ENCODE measurements at regions not wholly inside any gene's neighbourhood (a gene's known extent, or its start where the extent isn't known, plus 50 kb on each side); places are given as distances from the start of the nearest gene placed in this dataset.

DNA sequence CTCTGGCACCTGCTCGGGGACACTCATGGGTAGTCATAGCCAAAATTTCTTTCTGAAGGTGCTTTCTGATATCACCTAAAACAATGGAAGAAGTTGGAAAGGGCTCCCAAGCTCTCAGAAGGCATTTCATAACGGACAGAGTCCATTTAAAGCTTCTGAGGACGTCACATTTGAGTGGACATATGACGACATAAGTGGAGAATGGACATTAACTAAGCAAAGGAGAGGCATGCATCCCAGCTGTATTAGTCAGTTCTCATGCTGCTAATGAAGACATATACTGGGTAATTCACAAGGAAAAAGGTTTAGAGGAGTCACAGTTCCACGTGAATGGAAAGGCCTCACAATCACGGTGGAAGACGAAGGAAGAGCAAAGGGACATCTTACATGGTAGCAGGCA, 260.2 kb upstream of the DYNLRB2 start:
- Mint-ChIP-seq H3K4me3 (no peak overlapping the region), H3K9me3 (no peaks in the 10 kb centered on the region), H3K4me1 (no peaks in the 10 kb centered on the region), H3K27me3 (peaks cover 5% of the 10 kb centered on the region), H3K36me3 (no peaks in the 10 kb centered on the region), H3K27ac (no peak overlapping the region)
- DNase-seq = no peak

DNA sequence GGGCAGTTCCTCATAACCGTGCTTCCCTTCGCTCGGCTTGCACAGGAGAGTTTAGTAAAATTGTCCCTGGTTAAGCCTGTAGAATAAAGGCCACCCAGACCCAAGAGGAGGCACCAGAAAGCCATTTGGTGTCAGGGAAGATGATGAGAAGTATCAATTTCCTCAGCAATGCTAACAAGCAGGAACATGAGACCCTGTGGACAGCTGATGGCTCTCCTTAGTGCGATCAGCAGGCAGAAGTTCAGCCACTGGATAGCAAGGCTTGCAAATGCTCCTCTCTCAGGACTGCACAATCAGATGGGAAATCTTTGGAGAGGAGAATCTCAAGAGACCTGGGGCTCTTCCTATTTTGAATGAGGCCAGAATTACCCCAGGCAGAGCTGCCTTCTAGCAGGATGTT, 261.1 kb upstream of the DYNLRB2 start:
- H3K36me3 Mint-ChIP-seq = no peaks in the 10 kb centered on the region
- H3K27me3 Mint-ChIP-seq = peaks cover 6% of the 10 kb centered on the region
- no peak for DNase-seq
- H3K4me3 Mint-ChIP-seq = no peak overlapping the region
- H3K27ac Mint-ChIP-seq = no peak overlapping the region
- H3K4me1 Mint-ChIP-seq = no peaks in the 10 kb centered on the region
- H3K9me3 Mint-ChIP-seq = no peaks in the 10 kb centered on the region

DNA sequence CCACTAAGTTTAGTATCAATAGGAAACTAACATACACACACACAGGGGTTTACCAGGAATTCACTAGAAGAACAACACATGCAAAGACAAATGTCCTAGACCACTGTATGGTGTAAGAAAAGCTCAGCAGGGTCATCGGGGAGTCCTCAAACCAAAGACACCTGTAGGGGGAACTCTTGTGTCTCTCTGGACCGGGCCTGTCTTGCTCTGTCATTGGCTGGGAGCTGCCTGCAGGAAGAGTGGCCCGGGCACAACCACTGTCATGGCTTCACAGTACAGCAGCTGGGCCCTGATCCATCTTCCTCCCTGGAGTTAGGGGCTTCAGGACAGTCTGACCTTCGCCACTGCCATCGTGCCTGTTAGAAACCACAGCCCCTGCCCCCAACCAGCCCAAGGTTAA, 263.6 kb upstream of the DYNLRB2 start:
- Mint-ChIP-seq H3K27me3 (peaks cover 13% of the 10 kb centered on the region), H3K9me3 (no peaks in the 10 kb centered on the region), H3K4me1 (no peaks in the 10 kb centered on the region), H3K4me3 (no peak overlapping the region), H3K36me3 (no peaks in the 10 kb centered on the region), H3K27ac (no peak overlapping the region)
- DNase-seq = no peak

DNA sequence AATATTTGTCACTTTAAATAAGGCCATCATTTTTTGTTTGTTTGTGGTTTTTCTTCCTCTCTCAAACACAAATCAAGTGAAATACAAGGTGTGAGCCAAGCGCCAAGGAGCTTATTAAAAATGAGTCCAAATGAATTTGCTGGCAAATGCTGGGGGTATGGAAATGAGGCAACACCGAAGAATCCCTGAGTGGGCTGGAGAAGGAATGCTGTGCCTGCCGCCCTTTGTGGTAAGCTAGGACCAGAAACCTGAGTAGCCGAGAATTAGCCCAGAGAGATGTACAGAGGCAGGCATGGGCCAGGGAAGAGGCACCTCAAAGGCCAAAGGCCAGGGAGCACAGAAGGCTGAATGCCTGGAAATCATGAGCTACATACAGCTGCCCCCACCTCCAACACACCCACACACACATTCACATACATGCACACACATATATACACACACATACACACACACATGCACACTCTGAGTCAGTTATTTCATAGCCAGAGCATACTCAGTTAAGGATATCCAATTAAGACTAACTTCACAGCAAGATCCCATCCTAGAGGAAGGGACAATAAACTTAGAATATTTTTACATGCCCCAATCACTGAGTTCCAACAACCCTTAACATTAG, 266.1 kb upstream of the DYNLRB2 start:
- H3K27me3 Mint-ChIP-seq = peaks cover 13% of the 10 kb centered on the region
- DNase-seq = no peak
- H3K9me3 Mint-ChIP-seq = no peaks in the 10 kb centered on the region
- no peak overlapping the region for H3K27ac Mint-ChIP-seq
- H3K4me3 Mint-ChIP-seq = no peak overlapping the region
- H3K36me3 Mint-ChIP-seq = no peaks in the 10 kb centered on the region
- H3K4me1 Mint-ChIP-seq = no peaks in the 10 kb centered on the region

DNA sequence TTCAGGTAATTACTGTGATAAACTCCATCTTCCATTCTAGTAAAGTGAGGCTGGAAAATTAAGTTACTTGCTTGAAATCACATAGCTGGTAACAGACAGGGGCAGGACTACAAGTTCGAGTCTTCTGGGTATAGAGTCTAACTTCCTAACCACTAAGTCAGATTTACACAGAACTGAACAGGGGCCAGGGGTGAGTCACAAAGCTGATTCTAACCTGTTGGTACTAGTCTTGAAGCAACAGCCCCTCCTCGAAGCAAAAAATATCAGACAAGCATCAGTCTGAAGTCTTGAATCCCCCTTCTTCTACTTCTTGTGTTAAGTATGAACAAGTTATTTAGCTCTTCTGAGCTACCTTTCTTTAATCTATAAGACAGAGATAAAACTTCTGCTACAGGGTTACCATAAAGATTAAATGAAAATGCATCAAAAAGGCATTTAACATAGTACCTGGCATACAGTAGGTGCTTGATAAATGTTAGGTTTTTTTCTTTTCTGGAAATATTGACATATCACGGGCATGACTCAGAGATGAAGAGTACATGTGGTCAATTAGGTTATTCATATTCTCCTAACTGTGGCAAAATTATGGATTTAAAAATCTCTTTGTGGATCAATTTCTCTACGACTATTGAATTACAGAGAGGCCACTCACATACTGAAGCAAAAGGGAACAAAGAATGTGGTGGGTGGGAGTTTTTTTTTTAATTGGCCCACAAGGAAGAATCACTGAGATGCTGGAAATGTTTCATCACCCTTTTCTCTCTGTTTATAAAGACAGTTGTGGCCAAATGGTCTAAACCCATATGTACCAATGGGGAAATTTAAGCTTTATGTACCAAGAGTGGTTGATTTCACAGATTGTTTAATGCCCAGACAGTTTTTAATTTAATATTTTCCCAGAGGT, 266.9 kb upstream of the DYNLRB2 start:
- Mint-ChIP-seq H3K27me3 (peaks cover 13% of the 10 kb centered on the region), H3K27ac (no peak overlapping the region), H3K4me1 (no peaks in the 10 kb centered on the region), H3K4me3 (no peak overlapping the region), H3K9me3 (no peaks in the 10 kb centered on the region), H3K36me3 (no peaks in the 10 kb centered on the region)
- no peak for DNase-seq

DNA sequence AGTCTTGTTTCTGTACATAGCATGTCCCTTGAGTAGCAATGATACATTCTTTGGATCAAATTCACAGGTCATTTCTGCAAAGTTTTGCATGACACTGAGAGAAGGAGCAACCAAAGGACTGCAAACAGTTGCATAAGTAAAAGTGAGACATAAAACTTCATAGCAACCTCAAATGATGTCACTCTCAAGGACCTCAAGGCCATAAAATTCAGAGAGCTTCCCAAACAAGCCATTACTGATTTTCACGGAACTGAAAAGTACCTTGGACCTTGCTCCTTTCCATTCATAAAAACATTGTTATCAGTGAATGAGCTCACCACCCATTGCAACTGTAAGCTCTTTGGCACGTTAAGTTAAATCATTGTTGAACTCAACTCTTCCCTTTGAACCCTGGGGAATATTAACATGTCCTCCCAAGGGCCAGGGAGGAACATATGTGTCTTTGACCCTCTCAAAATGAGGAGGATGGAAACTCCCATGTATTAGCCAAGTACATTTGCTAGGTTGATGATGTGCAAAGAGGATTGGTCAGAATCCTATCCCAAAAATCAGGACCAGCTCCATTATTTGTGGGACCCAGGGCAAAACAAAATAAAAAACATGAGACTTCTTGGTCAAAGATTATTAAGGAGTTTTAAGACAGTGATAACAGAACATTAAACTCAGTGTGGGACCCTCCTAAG, 275.0 kb upstream of the DYNLRB2 start:
- Mint-ChIP-seq H3K27me3 (peaks cover 11% of the 10 kb centered on the region), H3K36me3 (no peaks in the 10 kb centered on the region), H3K9me3 (no peaks in the 10 kb centered on the region), H3K27ac (no peak overlapping the region), H3K4me1 (no peaks in the 10 kb centered on the region), H3K4me3 (no peak overlapping the region)
- no peak for DNase-seq

DNA sequence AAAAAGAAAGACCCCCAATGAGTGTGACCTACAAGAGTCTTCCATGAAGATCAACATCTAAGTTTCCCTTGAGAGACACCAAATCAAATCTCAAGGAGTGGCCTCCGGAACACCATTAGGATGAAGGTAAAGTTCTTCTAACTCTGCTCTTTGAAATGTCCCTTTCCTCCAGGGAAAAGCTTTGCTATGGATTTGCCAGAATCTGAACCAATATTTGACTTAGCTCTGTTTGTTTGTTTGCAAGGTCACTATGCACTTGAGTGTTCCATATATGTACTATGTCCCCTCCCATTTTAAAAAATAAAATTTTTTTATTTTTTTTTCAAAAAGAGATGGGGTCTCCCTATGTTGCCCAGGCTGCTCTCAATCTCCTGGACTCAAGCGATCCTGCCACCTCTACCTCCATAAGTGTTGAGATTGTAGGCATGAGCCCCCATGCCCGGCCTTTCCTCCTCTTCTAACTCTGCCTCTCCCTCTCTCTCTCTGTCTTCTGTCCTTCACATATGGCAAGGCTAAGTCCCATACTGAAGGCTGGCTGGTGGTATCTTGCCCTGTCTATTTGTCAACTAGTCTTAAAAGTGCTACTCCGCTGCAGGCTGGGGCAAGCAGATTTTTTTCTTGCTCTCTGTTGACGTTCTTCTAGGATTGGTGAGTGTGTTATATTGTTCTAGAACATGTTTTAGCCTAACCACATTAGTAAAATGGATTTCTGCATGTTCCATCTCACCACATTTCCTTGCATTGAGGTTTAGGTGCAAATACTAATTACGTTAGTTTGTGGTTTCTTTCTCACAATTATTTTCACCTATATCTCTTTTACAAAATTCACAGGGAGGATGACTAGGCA, 276.7 kb upstream of the DYNLRB2 start:
- Mint-ChIP-seq H3K4me3 (no peak overlapping the region), H3K27me3 (peaks cover 11% of the 10 kb centered on the region), H3K9me3 (no peaks in the 10 kb centered on the region), H3K36me3 (no peaks in the 10 kb centered on the region), H3K27ac (no peak overlapping the region), H3K4me1 (no peaks in the 10 kb centered on the region)
- no peak for DNase-seq

DNA sequence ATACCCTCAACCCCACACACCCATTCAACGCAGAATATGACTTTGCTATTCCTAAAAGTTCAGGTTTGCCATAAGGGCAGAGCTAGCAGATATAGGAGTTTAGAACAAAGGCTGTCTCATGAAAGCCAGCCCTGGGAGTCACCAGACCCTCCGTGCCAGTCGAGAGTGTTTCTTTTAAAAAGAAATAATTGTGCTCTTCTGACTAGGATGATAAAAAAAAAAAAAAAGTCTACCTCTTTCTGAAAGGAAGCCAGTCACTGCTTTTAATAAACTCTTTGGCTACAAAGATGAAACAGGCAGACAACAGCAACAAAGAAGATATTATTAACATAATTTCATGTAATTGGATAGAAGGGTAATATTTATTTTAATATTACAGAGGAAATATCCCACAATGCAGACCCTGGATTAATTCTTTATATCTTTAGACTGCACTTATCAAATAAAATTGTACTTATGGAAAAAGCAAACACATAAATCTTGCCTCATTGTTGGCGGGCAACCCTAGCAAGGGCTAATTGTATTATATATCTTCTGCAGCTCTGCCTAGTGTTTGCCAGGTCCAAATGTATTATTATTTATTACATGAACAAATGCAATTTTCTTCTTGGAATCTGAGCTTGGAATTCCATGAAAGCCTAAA, 277.5 kb upstream of the DYNLRB2 start:
- Mint-ChIP-seq H3K27me3 (peaks cover 11% of the 10 kb centered on the region), H3K36me3 (no peaks in the 10 kb centered on the region), H3K4me1 (no peaks in the 10 kb centered on the region), H3K27ac (no peak overlapping the region), H3K9me3 (no peaks in the 10 kb centered on the region), H3K4me3 (no peak overlapping the region)
- DNase-seq = no peak

DNA sequence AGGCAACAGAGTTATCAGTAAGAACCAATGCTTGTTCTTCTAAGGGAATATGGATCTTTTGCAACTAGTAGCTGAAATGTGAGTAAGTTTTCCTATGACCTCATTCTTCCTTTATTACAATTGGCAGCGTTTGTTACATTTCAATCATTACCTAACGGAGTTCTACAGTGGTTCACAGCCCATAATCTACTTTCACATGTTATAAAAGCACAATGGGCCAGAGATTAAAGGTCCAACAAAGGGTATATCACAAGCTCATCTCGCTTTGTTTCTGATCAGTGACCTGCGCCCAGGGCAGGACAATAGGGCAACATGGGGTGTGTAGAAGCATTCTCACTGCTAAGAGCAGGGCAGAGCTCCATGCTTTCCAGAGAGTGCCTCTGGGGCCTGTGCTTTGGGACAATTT, 279.9 kb upstream of the DYNLRB2 start:
- Mint-ChIP-seq H3K4me3 (no peak overlapping the region), H3K36me3 (no peaks in the 10 kb centered on the region), H3K27ac (no peak overlapping the region), H3K4me1 (no peaks in the 10 kb centered on the region), H3K9me3 (no peaks in the 10 kb centered on the region), H3K27me3 (peaks cover 5% of the 10 kb centered on the region)
- no peak for DNase-seq

DNA sequence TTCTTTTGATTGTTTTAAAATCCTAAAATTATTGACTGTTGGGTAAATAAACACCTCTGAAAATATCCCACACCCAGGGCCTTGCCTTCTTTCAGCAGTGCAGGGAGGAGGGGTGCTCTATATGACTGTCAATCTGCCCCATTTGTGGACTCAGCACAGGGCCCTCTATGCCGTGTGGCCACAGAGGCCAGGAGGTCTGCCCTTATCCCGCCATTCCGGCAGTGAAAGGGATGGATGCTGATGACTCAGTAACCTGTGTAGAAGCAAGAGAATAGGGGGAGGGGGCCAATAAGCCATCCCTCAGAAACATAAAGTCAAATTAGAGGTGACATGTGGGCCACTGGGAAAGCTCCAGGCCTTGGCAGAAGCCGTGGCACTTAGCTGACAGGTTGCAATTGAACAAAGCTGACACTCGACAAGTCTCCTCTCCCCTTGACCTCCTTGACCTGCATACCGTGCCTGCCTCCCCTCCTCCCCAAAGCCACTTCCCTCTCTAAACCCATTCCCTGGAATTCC, 281.4 kb upstream of the DYNLRB2 start:
- no peak for DNase-seq
- no peaks in the 10 kb centered on the region for H3K27me3 Mint-ChIP-seq
- no peaks in the 10 kb centered on the region for H3K36me3 Mint-ChIP-seq
- no peaks in the 10 kb centered on the region for H3K4me1 Mint-ChIP-seq
- no peak overlapping the region for H3K27ac Mint-ChIP-seq
- H3K9me3 Mint-ChIP-seq = no peaks in the 10 kb centered on the region
- H3K4me3 Mint-ChIP-seq = no peak overlapping the region

DNA sequence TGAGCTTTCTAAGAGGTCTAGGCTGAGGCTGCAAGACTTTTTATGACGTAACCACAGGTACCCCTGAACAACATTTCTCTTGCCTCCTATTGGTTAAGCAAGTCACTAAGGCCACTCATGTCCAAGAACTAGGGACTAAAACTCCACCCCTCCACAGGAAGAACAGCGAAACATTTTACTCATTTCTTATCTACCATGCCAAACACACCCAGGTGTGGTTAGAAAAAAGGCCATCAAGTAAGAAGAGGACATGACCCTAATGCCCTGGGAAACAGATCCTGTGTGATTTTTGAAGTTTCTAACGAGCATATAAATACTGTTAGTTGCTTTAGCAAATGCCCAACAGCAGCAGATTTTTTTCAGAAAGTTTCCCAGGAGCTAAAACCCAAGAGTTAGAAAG, 282.4 kb upstream of the DYNLRB2 start:
- H3K4me1 Mint-ChIP-seq = no peaks in the 10 kb centered on the region
- peaks cover 4% of the 10 kb centered on the region for H3K27me3 Mint-ChIP-seq
- H3K4me3 Mint-ChIP-seq = no peak overlapping the region
- H3K9me3 Mint-ChIP-seq = no peaks in the 10 kb centered on the region
- DNase-seq = no peak
- H3K27ac Mint-ChIP-seq = no peak overlapping the region
- H3K36me3 Mint-ChIP-seq = no peaks in the 10 kb centered on the region

DNA sequence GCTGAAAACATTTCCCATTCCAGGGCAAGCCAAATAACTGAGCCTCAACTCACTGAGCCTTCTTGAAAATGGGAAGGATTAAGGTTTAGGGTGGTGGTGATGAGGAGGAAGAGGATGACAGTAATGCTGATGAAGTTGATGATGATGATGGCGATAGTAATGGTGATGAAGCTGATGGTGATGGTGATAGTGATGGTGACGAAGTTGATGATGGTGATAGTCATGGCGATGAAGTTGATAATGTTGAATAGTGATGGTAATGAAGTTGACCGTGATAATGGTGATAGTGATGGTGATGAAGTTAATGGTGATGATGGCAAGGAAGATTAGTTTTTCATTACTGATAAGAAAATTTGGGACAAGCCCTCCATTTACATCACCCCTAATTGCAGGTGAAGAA, 285.8 kb upstream of the DYNLRB2 start:
- Mint-ChIP-seq H3K36me3 (no peaks in the 10 kb centered on the region), H3K9me3 (no peaks in the 10 kb centered on the region), H3K27ac (no peak overlapping the region), H3K27me3 (peaks cover 4% of the 10 kb centered on the region), H3K4me3 (no peak overlapping the region), H3K4me1 (no peaks in the 10 kb centered on the region)
- DNase-seq = no peak

DNA sequence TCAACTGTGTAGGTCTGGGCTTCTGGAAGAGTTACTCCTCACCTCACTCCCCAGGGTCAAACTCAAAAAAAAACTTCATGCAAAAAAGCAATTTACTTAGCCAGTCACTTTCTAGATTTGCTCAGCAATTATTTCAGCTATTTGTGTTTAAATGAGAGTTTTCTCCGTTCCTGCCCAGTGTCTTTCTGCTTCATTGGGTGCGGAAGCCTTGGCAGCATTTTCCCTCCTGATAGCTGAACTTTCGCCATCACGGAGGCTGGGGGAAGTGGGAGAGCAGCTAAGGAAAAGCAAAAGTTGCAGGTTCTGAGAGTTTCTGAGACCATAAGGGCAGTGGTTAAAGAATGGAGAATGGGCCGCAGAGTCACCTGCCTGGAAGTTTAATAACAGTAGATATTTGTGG, 287.1 kb upstream of the DYNLRB2 start:
- H3K9me3 Mint-ChIP-seq = no peaks in the 10 kb centered on the region
- no peak overlapping the region for H3K27ac Mint-ChIP-seq

DNA sequence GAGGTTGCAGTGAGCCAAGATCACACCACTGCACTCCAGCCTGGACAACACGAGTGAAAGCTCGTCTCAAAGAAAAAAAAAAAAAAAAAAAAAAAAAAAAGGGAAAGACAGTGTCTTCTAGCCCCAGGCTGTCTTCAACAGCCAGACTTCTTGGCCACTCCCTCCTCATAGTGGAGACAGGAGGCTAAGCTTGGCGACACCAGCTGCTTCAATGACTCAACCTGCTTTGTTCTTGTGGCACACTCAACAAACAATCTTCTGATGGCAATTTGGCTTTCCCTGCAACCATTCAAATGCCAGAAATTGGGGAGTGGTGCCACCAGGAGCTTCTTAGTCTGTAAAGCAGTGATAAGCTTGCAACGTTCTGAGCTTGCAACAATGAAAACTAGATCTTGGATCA, 290.4 kb upstream of the DYNLRB2 start:
- no peak for DNase-seq
- Mint-ChIP-seq H3K27ac (no peak overlapping the region), H3K4me3 (no peak overlapping the region), H3K9me3 (no peaks in the 10 kb centered on the region), H3K4me1 (no peaks in the 10 kb centered on the region), H3K27me3 (peaks cover 4% of the 10 kb centered on the region), H3K36me3 (no peaks in the 10 kb centered on the region)

More for the DNA sequence above, 287.1 kb upstream of the DYNLRB2 start:
- no peak for DNase-seq
- peaks cover 4% of the 10 kb centered on the region for H3K27me3 Mint-ChIP-seq
- no peak overlapping the region for H3K4me3 Mint-ChIP-seq
- H3K36me3 Mint-ChIP-seq = no peaks in the 10 kb centered on the region
- H3K4me1 Mint-ChIP-seq = no peaks in the 10 kb centered on the region
